IMR-90 (cell line): ENCODE measurements at regions not wholly inside any gene's neighbourhood (a gene's known extent, or its start where the extent isn't known, plus 50 kb on each side); places are given as distances from the start of the nearest gene placed in this dataset.

Source experiments
- BHLHE40 ChIP-seq: fragments of 150-350 bp; IDR thresholded peaks from 2 replicates; pipeline ENCODE4 v1.6.1; 2016; ENCODE audit warnings: mild to moderate bottlenecking, low read depth, low read length
- CTCF ChIP-seq: conservative IDR thresholded peaks from 2 replicates; pipeline ENCODE4 v1.5.1; 2012; ENCODE audit warnings: mild to moderate bottlenecking, low read depth, low read length, improper control_type of control experiment
- ELK1 ChIP-seq: fragments of 150-350 bp; IDR thresholded peaks from 2 replicates; pipeline ENCODE4 v1.6.1; 2016; ENCODE audit warnings: low read depth, mild to moderate bottlenecking, low read length, moderate library complexity, borderline replicate concordance
- MAFK ChIP-seq: IDR thresholded peaks from 2 replicates; pipeline ENCODE4 v1.6.1; 2012; ENCODE audit warnings: low read depth, low read length, improper control_type of control experiment
- POLR2A ChIP-seq: IDR thresholded peaks from 2 replicates; pipeline ENCODE4 v1.6.1; 2012; ENCODE audit warnings: mild to moderate bottlenecking, low read depth, low read length
- RAD21 ChIP-seq: IDR thresholded peaks from 2 replicates; pipeline ENCODE4 v1.6.1; 2012; ENCODE audit warnings: low read length, improper control_type of control experiment
- RCOR1 ChIP-seq: IDR thresholded peaks from 2 replicates; pipeline ENCODE4 v1.6.1; 2012; ENCODE audit warnings: mild to moderate bottlenecking, low read length, improper control_type of control experiment; ENCODE audit not compliant: insufficient replicate concordance
- RFX5 ChIP-seq: IDR thresholded peaks from 2 replicates; pipeline ENCODE4 v1.8.0; 2012; ENCODE audit warnings: low read depth, mild to moderate bottlenecking, low read length, moderate library complexity
- SMC3 ChIP-seq: fragments of 150-350 bp; IDR thresholded peaks from 2 replicates; pipeline ENCODE4 v1.6.1; 2016; ENCODE audit warnings: low read depth, mild to moderate bottlenecking, antibody characterized with exemption, low read length, moderate library complexity
- USF2 ChIP-seq: fragments of 150-350 bp; IDR thresholded peaks from 2 replicates; pipeline ENCODE4 v1.6.1; 2017; ENCODE audit warnings: mild to moderate bottlenecking, antibody characterized with exemption, low read length, low read depth

- TF ChIP-seq RFX5, result no peak
- TF ChIP-seq MAFK, result no peak
- TF ChIP-seq USF2, result no peak
- TF ChIP-seq CTCF, result no peak
- TF ChIP-seq RAD21, result no peak
- no peak for TF ChIP-seq POLR2A
- no peak for TF ChIP-seq RCOR1
- TF ChIP-seq SMC3, result no peak
- no peak for TF ChIP-seq BHLHE40
- TF ChIP-seq ELK1, result no peak
These were observed 296.2 kb upstream of the ANO3 start for GRCh38 chr11:26035696-26036095.
